SK-N-SH (cell line): ENCODE measurements at regions not wholly inside any gene's neighbourhood (a gene's known extent, or its start where the extent isn't known, plus 50 kb on each side); places are given as distances from the start of the nearest gene placed in this dataset.

Source experiments
- CTCF ChIA-PET: fragments of 300-600, 350-600 bp; formaldehyde crosslinking; extraction: SDS; loops from one replicate; lab custom pipeline; 2021; lab: Yijun Ruan, JAX
- POLR2A ChIA-PET: fragments of 350-600 bp; sonication (Branson Sonifier 250); formaldehyde crosslinking; extraction: SDS; loops from one replicate; lab custom pipeline; 2020; ENCODE audit warnings: antibody characterized with exemption, inconsistent platforms; lab: Yijun Ruan, JAX
- DNase-seq: peaks from one replicate; pipeline ENCODE4 v3.0.0; 2012
- H2AFZ ChIP-seq: fragments of 200-600 bp; sonication (generic); 2 replicates; pipeline ENCODE4 v1.8.1; 2016; ENCODE audit warnings: antibody characterized with exemption, mild to moderate bottlenecking, low read depth
- H3F3A ChIP-seq: fragments of 200-600 bp; sonication (generic); replicated peaks from 2 replicates; pipeline ENCODE3; 2016; ENCODE audit warnings: antibody characterized with exemption, mild to moderate bottlenecking; ENCODE audit not compliant: insufficient read depth
- H3K27ac ChIP-seq, 2 experiments: fragments of 200-500 bp in 1 of 2; fragments of 200-600 bp in 1 of 2; sonication (Bioruptor generic) in 1 of 2; sonication (generic), shearing (Covaris generic) in 1 of 2; 2 replicates each; pipeline versions ENCODE4 v1.5.1 to v1.6.1; 2014 to 2016; ENCODE audit warnings: low read depth in 2 of 2, inconsistent platforms in 1 of 2, low read length in 1 of 2, mild to moderate bottlenecking in 1 of 2, mixed read lengths in 1 of 2
- H3K27me3 ChIP-seq: fragments of 200-600 bp; sonication (generic), shearing (Covaris generic); 2 replicates; pipeline ENCODE4 v1.6.1; 2016; ENCODE audit warnings: mixed run types; ENCODE audit not compliant: insufficient read depth
- H3K36me3 ChIP-seq, 2 experiments: fragments of 200-500 bp in 1 of 2; fragments of 200-600 bp in 1 of 2; sonication (Bioruptor generic) in 1 of 2; sonication (generic) in 1 of 2; replicated peaks in 1 of 2; 2 replicates each; pipeline versions ENCODE3 to v1.5.1; 2014 to 2016; ENCODE audit warnings: low read length in 1 of 2, mild to moderate bottlenecking in 1 of 2; ENCODE audit not compliant: insufficient read depth in 2 of 2, control insufficient read depth in 1 of 2
- H3K4me1 ChIP-seq, 2 experiments: fragments of 200-500 bp in 1 of 2; fragments of 200-600 bp in 1 of 2; sonication (Bioruptor generic) in 1 of 2; sonication (generic), shearing (Covaris generic) in 1 of 2; 2 replicates each; pipeline versions ENCODE4 v1.5.1 to v1.6.1; 2014 to 2016; ENCODE audit warnings: low read depth in 1 of 2, low read length in 1 of 2, mixed run types in 1 of 2; ENCODE audit not compliant: insufficient read depth in 2 of 2, control insufficient read depth in 1 of 2
- H3K4me2 ChIP-seq: fragments of 200-600 bp; sonication (generic), shearing (Covaris generic); 2 replicates; pipeline ENCODE4 v1.6.1; 2017; ENCODE audit warnings: mixed run types
- H3K4me3 ChIP-seq, 2 experiments: fragments of 200-500 bp in 1 of 2; fragments of 200-600 bp in 1 of 2; sonication (Bioruptor generic) in 1 of 2; sonication (generic), shearing (Covaris generic) in 1 of 2; 2 replicates each; pipeline versions ENCODE4 v1.5.1 to v1.8.1; 2014 to 2016; ENCODE audit warnings: low read depth in 2 of 2, inconsistent platforms in 1 of 2, low read length in 1 of 2, mild to moderate bottlenecking in 1 of 2, mixed read lengths in 1 of 2, moderate library complexity in 1 of 2
- H3K79me2 ChIP-seq: fragments of 200-600 bp; sonication (generic); 2 replicates; pipeline ENCODE4 v1.8.1; 2017; ENCODE audit warnings: mild to moderate bottlenecking; ENCODE audit not compliant: insufficient read depth
- H3K9ac ChIP-seq: fragments of 200-600 bp; sonication (generic); 2 replicates; pipeline ENCODE4 v1.6.1; 2017; ENCODE audit warnings: mixed run types
- H3K9me2 ChIP-seq: fragments of 200-600 bp; sonication (generic); 2 replicates; pipeline ENCODE4 v1.6.1; 2017; ENCODE audit warnings: mixed run types
- H3K9me3 ChIP-seq: fragments of 200-600 bp; sonication (generic); 2 replicates; pipeline ENCODE4 v1.6.1; 2017; ENCODE audit warnings: mixed run types, mild to moderate bottlenecking, moderate library complexity
- H4K20me1 ChIP-seq: fragments of 200-600 bp; sonication (generic); 2 replicates; pipeline ENCODE4 v1.6.1; 2017; ENCODE audit warnings: mild to moderate bottlenecking, mixed run types; ENCODE audit not compliant: insufficient read depth
- ELF1 ChIP-seq: IDR thresholded peaks from 2 replicates; pipeline ENCODE4 v1.4.0; 2012
- EP300 ChIP-seq, 2 experiments: IDR thresholded peaks; 2 replicates each; pipeline versions ENCODE4 v1.4.0 to v1.6.1; 2012; ENCODE audit warnings: borderline replicate concordance in 1 of 2, low read depth in 1 of 2, low read length in 1 of 2
- FOSL2 ChIP-seq: IDR thresholded peaks from 2 replicates; pipeline ENCODE4 v1.4.0; 2012; ENCODE audit warnings: low read depth, mild to moderate bottlenecking, moderate library complexity, borderline replicate concordance
- FOXJ3 ChIP-seq: sonication (generic); formaldehyde crosslinking; IDR thresholded peaks from 2 replicates; pipeline ENCODE4 v1.5.1; 2020; ENCODE audit warnings: mild to moderate bottlenecking, missing genetic modification reagents
- GABPA ChIP-seq: IDR thresholded peaks from 2 replicates; pipeline ENCODE4 v1.4.0; 2012; ENCODE audit warnings: low read depth, mild to moderate bottlenecking
- IRF3 ChIP-seq: fragments of 150-350 bp; IDR thresholded peaks from 2 replicates; pipeline ENCODE4 v1.6.1; 2016; ENCODE audit warnings: mild to moderate bottlenecking, low read depth, low read length
- MAX ChIP-seq: IDR thresholded peaks from 2 replicates; pipeline ENCODE4 v1.4.0; 2012; ENCODE audit warnings: low read depth
- MEF2A ChIP-seq: IDR thresholded peaks from 2 replicates; pipeline ENCODE4 v1.4.0; 2012; ENCODE audit warnings: low read depth, borderline replicate concordance
- MXI1 ChIP-seq: IDR thresholded peaks from 2 replicates; pipeline ENCODE4 v1.6.1; 2012; ENCODE audit warnings: mild to moderate bottlenecking, low read depth, low read length, improper control_type of control experiment
- NFIC ChIP-seq: IDR thresholded peaks from 2 replicates; pipeline ENCODE4 v1.4.0; 2012; ENCODE audit warnings: borderline replicate concordance
- POLR2AphosphoS5 ChIP-seq: IDR thresholded peaks from 2 replicates; pipeline ENCODE4 v1.6.1; 2012; ENCODE audit warnings: low read depth, low read length
- RAD21 ChIP-seq: IDR thresholded peaks from 2 replicates; pipeline ENCODE4 v1.6.1; 2012; ENCODE audit warnings: mild to moderate bottlenecking, low read length
- REST ChIP-seq: IDR thresholded peaks from 2 replicates; pipeline ENCODE4 v1.6.1; 2012; ENCODE audit warnings: mild to moderate bottlenecking, low read depth, low read length, moderate library complexity
- USF1 ChIP-seq: IDR thresholded peaks from 2 replicates; pipeline ENCODE4 v1.4.0; 2012; ENCODE audit warnings: low read depth, borderline replicate concordance
- WGBS: methylation state at CpG from one replicate; pipeline ENCODE4 v1.1.6; 2017; ENCODE audit warnings: low lambda C conversion rate; 5-methylcytosine and 5-hydroxymethylcytosine counted together

- DNase-seq = no peak
- TF ChIP-seq FOXJ3 (CRISPR knock-in tag) (no peak), REST (no peak), POLR2AphosphoS5 (no peak), MXI1 (no peak), MEF2A (no peak), USF1 (no peak), GABPA (no peak), MAX (no peak), IRF3 (no peak), NFIC (no peak), FOSL2 (no peak), ELF1 (no peak), EP300 (IDR thresholded peaks at IDR 0.05; ENCODE audit: borderline replicate concordance in 1 of 2, low read depth in 1 of 2, low read length in 1 of 2) (no peak), RAD21 (no peak)
- H3K27me3 ChIP-seq = no peaks in the 10 kb centered on the region
- POLR2A ChIA-PET = no interaction called here
- no peaks in the 10 kb centered on the region for H3F3A ChIP-seq
- no peaks in the 10 kb centered on the region for H3K79me2 ChIP-seq
- no peaks in the 10 kb centered on the region for H4K20me1 ChIP-seq
- no peak overlapping the region for H2AFZ ChIP-seq
- WGBS = 77% methylated on average over 3 of the region's 3 CpGs
- no peak overlapping the region for H3K9ac ChIP-seq
- no peak overlapping the region for H3K4me2 ChIP-seq
- no peaks in the 10 kb centered on the region for H3K9me3 ChIP-seq
- no peaks in the 10 kb centered on the region for H3K9me2 ChIP-seq
- peaks cover 0 to 3% of the 10 kb centered on the region in 2 experiments; a peak in 2 of 4 replicates for H3K4me1 ChIP-seq
- no peak overlapping the region for H3K27ac ChIP-seq
- H3K4me3 ChIP-seq = no peak overlapping the region
- CTCF ChIA-PET = interaction anchor here (1.5 kb wide), 1 partner anchor 15 kb away, joined by 3 read pairs; no protein-coding TSS in a partner anchor
- H3K36me3 ChIP-seq = no peaks in the 10 kb centered on the region
These were observed 553.9 kb downstream of the RFC3 start for GRCh38 chr13:34371645-34372395.
